SK-N-SH treated with all-trans-retinoic acid at 6 μM for 48 hours (cell line): ENCODE measurements at regions not wholly inside any gene's neighbourhood (a gene's known extent, or its start where the extent isn't known, plus 50 kb on each side); places are given as distances from the start of the nearest gene placed in this dataset.

Source experiments
- ATAC-seq: fragments of 200-7000 bp; cut with Tn5 transposase; 3 replicates; pipeline ENCODE4 v1.9.1; 2020; ENCODE audit warnings: mild to moderate bottlenecking, moderate library complexity
- ARNTL ChIP-seq: fragments of 450-650 bp; formaldehyde crosslinking; IDR thresholded peaks from 2 replicates; pipeline ENCODE4 v1.5.0; 2020; ENCODE audit warnings: low read depth, mild to moderate bottlenecking, moderate library complexity, borderline replicate concordance
- BACH2 ChIP-seq: fragments of 250-450 bp; sonication (Bioruptor Pico); IDR thresholded peaks from 2 replicates; pipeline ENCODE4 v1.9.0; 2021; ENCODE audit warnings: mild to moderate bottlenecking, borderline replicate concordance
- CREB5 ChIP-seq: fragments of 250-450 bp; sonication (Bioruptor Pico); IDR thresholded peaks from 2 replicates; pipeline ENCODE4 v1.5.1; 2020; ENCODE audit warnings: low read depth, mild to moderate bottlenecking, moderate library complexity
- CSDC2 ChIP-seq: fragments of 250-450 bp; sonication (Bioruptor Pico); IDR thresholded peaks from 2 replicates; pipeline ENCODE4 v1.5.0; 2020; ENCODE audit warnings: mild to moderate bottlenecking, moderate library complexity
- ESRRG ChIP-seq: fragments of 250-450 bp; sonication (Bioruptor Pico); IDR thresholded peaks from 2 replicates; pipeline ENCODE4 v1.6.1; 2021; ENCODE audit warnings: mild to moderate bottlenecking
- ISL1 ChIP-seq: fragments of 250-450 bp; sonication (Bioruptor Pico); IDR thresholded peaks from 2 replicates; pipeline ENCODE4 v2.1.2; 2022; ENCODE audit warnings: mild to moderate bottlenecking, moderate library complexity
- OSR1 ChIP-seq: fragments of 250-450 bp; sonication (Bioruptor Pico); IDR thresholded peaks from 2 replicates; pipeline ENCODE4 v1.8.0; 2022; ENCODE audit warnings: moderate library complexity, mild to moderate bottlenecking, inconsistent platforms
- PATZ1 ChIP-seq: fragments of 250-450 bp; sonication (Bioruptor Pico); IDR thresholded peaks from 2 replicates; pipeline ENCODE4 v1.8.0; 2020; ENCODE audit warnings: mild to moderate bottlenecking, moderate library complexity, borderline replicate concordance
- POU6F1 ChIP-seq: fragments of 250-450 bp; sonication (Bioruptor Pico); IDR thresholded peaks from 2 replicates; pipeline ENCODE4 v1.8.0; 2021; ENCODE audit warnings: low read depth, mild to moderate bottlenecking, moderate library complexity, borderline replicate concordance
- PPARA ChIP-seq: fragments of 250-450 bp; sonication (Bioruptor Pico); IDR thresholded peaks from 2 replicates; pipeline ENCODE4 v1.5.0; 2020; ENCODE audit warnings: mild to moderate bottlenecking, borderline replicate concordance
- RARB ChIP-seq: fragments of 250-450 bp; sonication (Bioruptor Pico); IDR thresholded peaks from 2 replicates; pipeline ENCODE4 v1.8.0; 2021; ENCODE audit warnings: mild to moderate bottlenecking, moderate library complexity
- SNAI2 ChIP-seq: fragments of 250-450 bp; sonication (Bioruptor Pico); IDR thresholded peaks from 2 replicates; pipeline ENCODE4 v1.5.0; 2020; ENCODE audit warnings: mild to moderate bottlenecking, moderate library complexity
- TCF4 ChIP-seq: fragments of 250-450 bp; sonication (Bioruptor Pico); IDR thresholded peaks from 2 replicates; pipeline ENCODE4 v1.8.0; 2021; ENCODE audit warnings: mild to moderate bottlenecking, moderate library complexity, borderline replicate concordance
- TOX ChIP-seq: fragments of 250-450 bp; sonication (Bioruptor Pico); IDR thresholded peaks from 2 replicates; pipeline ENCODE4 v1.8.0; 2021; ENCODE audit warnings: mild to moderate bottlenecking, moderate library complexity, borderline replicate concordance
- ZC3H10 ChIP-seq: fragments of 250-450 bp; sonication (Bioruptor Pico); IDR thresholded peaks from 2 replicates; pipeline ENCODE4 v1.5.1; 2021; ENCODE audit warnings: mild to moderate bottlenecking, moderate library complexity
- ZFP3 ChIP-seq: fragments of 250-450 bp; sonication (Bioruptor Pico); IDR thresholded peaks from 2 replicates; pipeline ENCODE4 v1.5.0; 2020; ENCODE audit warnings: mild to moderate bottlenecking, moderate library complexity
- ZFP30 ChIP-seq: fragments of 450-650 bp; formaldehyde crosslinking; IDR thresholded peaks from 2 replicates; pipeline ENCODE4 v1.5.0; 2022; ENCODE audit warnings: mild to moderate bottlenecking, moderate library complexity
- ZNF565 ChIP-seq: fragments of 450-650 bp; formaldehyde crosslinking; conservative IDR thresholded peaks from 2 replicates; pipeline ENCODE4 v1.5.0; 2020; ENCODE audit warnings: low read depth, mild to moderate bottlenecking, moderate library complexity
- ZNF70 ChIP-seq: fragments of 450-650 bp; formaldehyde crosslinking; IDR thresholded peaks from 2 replicates; pipeline ENCODE4 v1.5.0; 2020; ENCODE audit warnings: mild to moderate bottlenecking, moderate library complexity
- ZNF8 ChIP-seq: fragments of 450-650 bp; formaldehyde crosslinking; IDR thresholded peaks from 2 replicates; pipeline ENCODE4 v1.5.0; 2020; ENCODE audit warnings: mild to moderate bottlenecking, moderate library complexity
- TF ChIP-seq, protein P1 (sequence below): fragments of 250-450 bp; sonication (Bioruptor Pico); IDR thresholded peaks from 2 replicates; pipeline ENCODE4 v1.5.0; 2020; ENCODE audit warnings: mild to moderate bottlenecking, moderate library complexity
- TF ChIP-seq, protein P2 (sequence below): fragments of 250-450 bp; sonication (Bioruptor Pico); IDR thresholded peaks from 2 replicates; pipeline ENCODE4 v1.5.1; 2021; ENCODE audit warnings: mild to moderate bottlenecking, moderate library complexity

DNA sequence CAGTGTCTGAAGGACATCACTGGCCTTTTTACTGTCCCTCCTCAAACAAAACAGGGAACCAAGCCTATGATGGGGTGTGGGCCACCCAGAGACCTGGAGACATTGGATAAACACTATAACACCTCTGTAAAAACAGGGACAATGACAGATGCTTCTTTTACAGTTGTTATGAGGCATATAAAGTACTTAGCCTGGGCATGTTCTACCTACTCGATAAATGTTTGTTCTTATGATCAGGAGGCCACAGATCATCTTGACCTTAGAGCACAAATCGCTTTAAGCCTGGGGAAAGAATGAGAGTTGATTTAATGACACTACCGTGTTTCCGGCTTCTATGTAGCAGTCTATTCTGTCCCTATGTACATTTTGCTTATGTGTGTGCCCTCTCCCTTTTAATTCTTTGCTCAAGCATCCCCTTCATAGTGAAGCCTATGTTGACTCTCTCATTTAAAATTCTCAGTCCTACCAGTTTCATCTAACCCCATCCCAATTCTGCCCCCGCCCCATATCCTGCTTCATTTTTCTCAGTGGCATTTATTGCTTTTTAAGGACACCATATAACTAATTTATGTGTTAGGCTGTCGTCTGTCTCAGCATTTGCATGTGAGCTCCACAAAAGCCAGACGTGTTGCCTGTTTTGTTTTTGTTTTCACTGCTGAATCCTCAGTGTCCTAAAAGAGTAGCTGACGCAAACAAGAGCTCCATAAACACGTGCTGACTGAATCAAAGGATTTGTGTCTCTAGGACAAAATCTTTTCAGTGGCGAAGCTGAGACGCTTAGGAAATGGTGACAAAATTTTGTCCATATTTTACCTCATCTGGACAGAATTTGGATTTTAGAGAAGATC lies 182.3 kb upstream of the ST6GAL2 start:
- no peak for TF ChIP-seq PATZ1
- TF ChIP-seq, all 23 proteins: peak for 0
- ATAC-seq, result no peak

- TF ChIP-seq ISL1 (no peak), RARB (no peak), CREB5 (CRISPR knock-in tag) (no peak), TCF4 (no peak), ESRRG (CRISPR knock-in tag) (no peak), PPARA (CRISPR knock-in tag) (no peak), BACH2 (CRISPR knock-in tag) (no peak), CSDC2 (no peak), ARNTL (CRISPR knock-in tag) (no peak), TOX (CRISPR knock-in tag) (no peak), ZFP30 (CRISPR knock-in tag) (no peak)
- TF ChIP-seq, protein P1, sequence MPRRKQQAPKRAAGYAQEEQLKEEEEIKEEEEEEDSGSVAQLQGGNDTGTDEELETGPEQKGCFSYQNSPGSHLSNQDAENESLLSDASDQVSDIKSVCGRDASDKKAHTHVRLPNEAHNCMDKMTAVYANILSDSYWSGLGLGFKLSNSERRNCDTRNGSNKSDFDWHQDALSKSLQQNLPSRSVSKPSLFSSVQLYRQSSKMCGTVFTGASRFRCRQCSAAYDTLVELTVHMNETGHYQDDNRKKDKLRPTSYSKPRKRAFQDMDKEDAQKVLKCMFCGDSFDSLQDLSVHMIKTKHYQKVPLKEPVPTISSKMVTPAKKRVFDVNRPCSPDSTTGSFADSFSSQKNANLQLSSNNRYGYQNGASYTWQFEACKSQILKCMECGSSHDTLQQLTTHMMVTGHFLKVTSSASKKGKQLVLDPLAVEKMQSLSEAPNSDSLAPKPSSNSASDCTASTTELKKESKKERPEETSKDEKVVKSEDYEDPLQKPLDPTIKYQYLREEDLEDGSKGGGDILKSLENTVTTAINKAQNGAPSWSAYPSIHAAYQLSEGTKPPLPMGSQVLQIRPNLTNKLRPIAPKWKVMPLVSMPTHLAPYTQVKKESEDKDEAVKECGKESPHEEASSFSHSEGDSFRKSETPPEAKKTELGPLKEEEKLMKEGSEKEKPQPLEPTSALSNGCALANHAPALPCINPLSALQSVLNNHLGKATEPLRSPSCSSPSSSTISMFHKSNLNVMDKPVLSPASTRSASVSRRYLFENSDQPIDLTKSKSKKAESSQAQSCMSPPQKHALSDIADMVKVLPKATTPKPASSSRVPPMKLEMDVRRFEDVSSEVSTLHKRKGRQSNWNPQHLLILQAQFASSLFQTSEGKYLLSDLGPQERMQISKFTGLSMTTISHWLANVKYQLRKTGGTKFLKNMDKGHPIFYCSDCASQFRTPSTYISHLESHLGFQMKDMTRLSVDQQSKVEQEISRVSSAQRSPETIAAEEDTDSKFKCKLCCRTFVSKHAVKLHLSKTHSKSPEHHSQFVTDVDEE (CRISPR knock-in tag), result no peak
- no peak for ATAC-seq
Observed at GRCh38 chr2:107069890-107070289, 183.9 kb upstream of the ST6GAL2 start.

DNA sequence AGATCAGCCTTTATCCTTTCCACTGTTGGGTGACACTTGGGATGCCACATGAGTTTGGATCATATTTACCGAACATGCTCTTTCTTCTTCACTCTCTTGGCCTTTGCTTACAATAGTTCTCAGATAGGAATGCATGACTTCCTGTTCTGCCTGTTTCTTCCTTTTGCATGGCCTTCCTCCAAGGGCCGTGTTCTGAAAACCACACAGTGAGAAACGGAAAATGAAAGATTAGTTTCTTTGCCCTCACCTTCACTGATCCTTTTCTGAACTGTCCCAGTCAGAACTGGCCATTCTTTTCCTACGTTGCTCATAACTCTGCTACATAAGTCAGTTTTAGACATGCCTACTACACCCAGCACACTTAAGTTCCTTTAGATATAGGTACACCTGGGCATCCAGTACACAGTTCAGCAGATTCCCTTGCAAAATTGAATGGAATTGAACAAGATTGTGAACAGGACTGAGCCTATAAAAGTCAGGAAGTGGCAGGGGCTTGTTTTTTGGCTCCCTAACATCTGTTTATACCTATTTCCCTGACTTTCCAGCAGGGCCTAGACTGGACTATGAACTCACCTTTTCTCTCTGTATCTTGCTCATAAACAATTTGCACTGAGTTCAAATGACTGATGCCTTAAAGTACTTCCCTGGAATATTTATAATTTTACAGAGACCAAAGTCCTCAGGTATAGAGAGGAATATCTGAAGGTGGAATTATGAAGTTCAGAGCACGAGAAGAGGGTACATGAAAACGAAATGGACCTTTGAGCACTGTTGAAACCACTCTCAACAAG lies 186.4 kb upstream of the ST6GAL2 start:
- no peak for ATAC-seq
- TF ChIP-seq, protein P1 (CRISPR knock-in tag), result no peak
- TF ChIP-seq ZC3H10 (CRISPR knock-in tag) (no peak), ZFP3 (CRISPR knock-in tag) (no peak), TCF4 (no peak), POU6F1 (no peak), ARNTL (CRISPR knock-in tag) (no peak), ZNF8 (CRISPR knock-in tag) (no peak), ISL1 (no peak), ZNF70 (no peak), ESRRG (CRISPR knock-in tag) (no peak), RARB (no peak), PPARA (CRISPR knock-in tag) (no peak), OSR1 (CRISPR knock-in tag) (no peak), BACH2 (CRISPR knock-in tag) (no peak), CREB5 (CRISPR knock-in tag) (no peak), SNAI2 (CRISPR knock-in tag) (no peak), ZNF565 (no peak), CSDC2 (no peak)
- TF ChIP-seq, protein P2, sequence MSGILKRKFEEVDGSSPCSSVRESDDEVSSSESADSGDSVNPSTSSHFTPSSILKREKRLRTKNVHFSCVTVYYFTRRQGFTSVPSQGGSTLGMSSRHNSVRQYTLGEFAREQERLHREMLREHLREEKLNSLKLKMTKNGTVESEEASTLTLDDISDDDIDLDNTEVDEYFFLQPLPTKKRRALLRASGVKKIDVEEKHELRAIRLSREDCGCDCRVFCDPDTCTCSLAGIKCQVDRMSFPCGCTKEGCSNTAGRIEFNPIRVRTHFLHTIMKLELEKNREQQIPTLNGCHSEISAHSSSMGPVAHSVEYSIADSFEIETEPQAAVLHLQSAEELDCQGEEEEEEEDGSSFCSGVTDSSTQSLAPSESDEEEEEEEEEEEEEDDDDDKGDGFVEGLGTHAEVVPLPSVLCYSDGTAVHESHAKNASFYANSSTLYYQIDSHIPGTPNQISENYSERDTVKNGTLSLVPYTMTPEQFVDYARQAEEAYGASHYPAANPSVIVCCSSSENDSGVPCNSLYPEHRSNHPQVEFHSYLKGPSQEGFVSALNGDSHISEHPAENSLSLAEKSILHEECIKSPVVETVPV (CRISPR knock-in tag), result no peak
